A673 (cell line): ENCODE measurements at regions not wholly inside any gene's neighbourhood (a gene's known extent, or its start where the extent isn't known, plus 50 kb on each side); places are given as distances from the start of the nearest gene placed in this dataset.

ENCODE experiments used
- EZH2 ChIP-seq: fragments of 200-600 bp; sonication (generic); IDR thresholded peaks from 2 replicates; pipeline ENCODE4 v1.6.1; 2017; ENCODE audit warnings: borderline replicate concordance, low read depth, mild to moderate bottlenecking, mixed read lengths, antibody characterized with exemption, low read length; ENCODE audit not compliant: poor library complexity, severe bottlenecking
- TF ChIP-seq, protein P1 (sequence below): fragments of 300-800, 200-600 bp; sonication (generic); conservative IDR thresholded peaks from 2 replicates; pipeline ENCODE4 v1.5.1; 2017; ENCODE audit warnings: low read depth, mild to moderate bottlenecking, antibody characterized with exemption, low read length, moderate library complexity, mixed read lengths

- TF ChIP-seq, protein P1, sequence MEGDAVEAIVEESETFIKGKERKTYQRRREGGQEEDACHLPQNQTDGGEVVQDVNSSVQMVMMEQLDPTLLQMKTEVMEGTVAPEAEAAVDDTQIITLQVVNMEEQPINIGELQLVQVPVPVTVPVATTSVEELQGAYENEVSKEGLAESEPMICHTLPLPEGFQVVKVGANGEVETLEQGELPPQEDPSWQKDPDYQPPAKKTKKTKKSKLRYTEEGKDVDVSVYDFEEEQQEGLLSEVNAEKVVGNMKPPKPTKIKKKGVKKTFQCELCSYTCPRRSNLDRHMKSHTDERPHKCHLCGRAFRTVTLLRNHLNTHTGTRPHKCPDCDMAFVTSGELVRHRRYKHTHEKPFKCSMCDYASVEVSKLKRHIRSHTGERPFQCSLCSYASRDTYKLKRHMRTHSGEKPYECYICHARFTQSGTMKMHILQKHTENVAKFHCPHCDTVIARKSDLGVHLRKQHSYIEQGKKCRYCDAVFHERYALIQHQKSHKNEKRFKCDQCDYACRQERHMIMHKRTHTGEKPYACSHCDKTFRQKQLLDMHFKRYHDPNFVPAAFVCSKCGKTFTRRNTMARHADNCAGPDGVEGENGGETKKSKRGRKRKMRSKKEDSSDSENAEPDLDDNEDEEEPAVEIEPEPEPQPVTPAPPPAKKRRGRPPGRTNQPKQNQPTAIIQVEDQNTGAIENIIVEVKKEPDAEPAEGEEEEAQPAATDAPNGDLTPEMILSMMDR = no peak
- TF ChIP-seq EZH2 = no peak
These were observed 163.2 kb downstream of the SUCLA2 start for GRCh38 chr13:47837906-47838305.
